ENCODE measurements at regions not wholly inside any gene's neighbourhood (a gene's known extent, or its start where the extent isn't known, plus 50 kb on each side); places are given as distances from the start of the nearest gene placed in this dataset.

- TF ChIP-seq, protein P1, sequence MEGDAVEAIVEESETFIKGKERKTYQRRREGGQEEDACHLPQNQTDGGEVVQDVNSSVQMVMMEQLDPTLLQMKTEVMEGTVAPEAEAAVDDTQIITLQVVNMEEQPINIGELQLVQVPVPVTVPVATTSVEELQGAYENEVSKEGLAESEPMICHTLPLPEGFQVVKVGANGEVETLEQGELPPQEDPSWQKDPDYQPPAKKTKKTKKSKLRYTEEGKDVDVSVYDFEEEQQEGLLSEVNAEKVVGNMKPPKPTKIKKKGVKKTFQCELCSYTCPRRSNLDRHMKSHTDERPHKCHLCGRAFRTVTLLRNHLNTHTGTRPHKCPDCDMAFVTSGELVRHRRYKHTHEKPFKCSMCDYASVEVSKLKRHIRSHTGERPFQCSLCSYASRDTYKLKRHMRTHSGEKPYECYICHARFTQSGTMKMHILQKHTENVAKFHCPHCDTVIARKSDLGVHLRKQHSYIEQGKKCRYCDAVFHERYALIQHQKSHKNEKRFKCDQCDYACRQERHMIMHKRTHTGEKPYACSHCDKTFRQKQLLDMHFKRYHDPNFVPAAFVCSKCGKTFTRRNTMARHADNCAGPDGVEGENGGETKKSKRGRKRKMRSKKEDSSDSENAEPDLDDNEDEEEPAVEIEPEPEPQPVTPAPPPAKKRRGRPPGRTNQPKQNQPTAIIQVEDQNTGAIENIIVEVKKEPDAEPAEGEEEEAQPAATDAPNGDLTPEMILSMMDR (IDR thresholded peaks at IDR 0.05), result no peak
- no peak for TF ChIP-seq POLR2A (IDR thresholded peaks at IDR 0.05)
Measured at GRCh38 chr11:37724315-37724714, 1126.3 kb upstream of the RAG2 start.
